H9 (cell line): ENCODE measurements at regions not wholly inside any gene's neighbourhood (a gene's known extent, or its start where the extent isn't known, plus 50 kb on each side); places are given as distances from the start of the nearest gene placed in this dataset.

ENCODE experiments used
- DNase-seq: peaks from one replicate; pipeline ENCODE4 v3.0.0-alpha.2; 2017
- H2AFZ ChIP-seq: one replicate; pipeline ENCODE4 v1.6.1; 2013; ENCODE audit warnings: mild to moderate bottlenecking, low read length, control low read depth, moderate library complexity
- H2AK5ac ChIP-seq: 2 replicates; pipeline ENCODE4 v1.6.1; 2013; ENCODE audit warnings: low read length, control low read depth, mixed read lengths; ENCODE audit not compliant: insufficient read length
- H2BK120ac ChIP-seq: one replicate; pipeline ENCODE4 v1.6.1; 2013; ENCODE audit warnings: low read depth, mild to moderate bottlenecking, low read length, control low read depth, inconsistent platforms; ENCODE audit not compliant: poor library complexity, severe bottlenecking
- H2BK12ac ChIP-seq: 2 replicates; pipeline ENCODE4 v1.6.1; 2013; ENCODE audit warnings: low read length, control low read depth, mixed read lengths, low read depth; ENCODE audit not compliant: insufficient read length
- H2BK15ac ChIP-seq: 2 replicates; pipeline ENCODE4 v1.6.1; 2013; ENCODE audit warnings: low read depth, low read length, control low read depth
- H2BK20ac ChIP-seq: one replicate; pipeline ENCODE4 v1.6.1; 2013; ENCODE audit warnings: low read depth, mild to moderate bottlenecking, low read length, control low read depth, inconsistent platforms; ENCODE audit not compliant: poor library complexity, severe bottlenecking
- H2BK5ac ChIP-seq: 2 replicates; pipeline ENCODE4 v1.6.1; 2013; ENCODE audit warnings: low read length, control low read depth, mixed read lengths; ENCODE audit not compliant: insufficient read length
- H3K14ac ChIP-seq: 2 replicates; pipeline ENCODE4 v1.6.1; 2013; ENCODE audit warnings: low read length, control low read depth; ENCODE audit not compliant: insufficient read depth
- H3K18ac ChIP-seq: 2 replicates; pipeline ENCODE4 v1.6.1; 2013; ENCODE audit warnings: low read depth, mild to moderate bottlenecking, mixed read lengths, low read length, control low read depth; ENCODE audit not compliant: insufficient read length
- H3K23ac ChIP-seq: 2 replicates; pipeline ENCODE4 v1.6.1; 2013; ENCODE audit warnings: low read length, control low read depth, mixed read lengths, low read depth; ENCODE audit not compliant: insufficient read length
- H3K23me2 ChIP-seq: 2 replicates; pipeline ENCODE4 v1.6.1; 2013; ENCODE audit warnings: low read depth, mild to moderate bottlenecking, mixed read lengths, low read length, control low read depth; ENCODE audit not compliant: insufficient read length, poor library complexity, severe bottlenecking
- H3K27ac ChIP-seq: 2 replicates; pipeline ENCODE4 v1.5.1; 2013; ENCODE audit warnings: low read length, control low read depth, mixed read lengths, low read depth; ENCODE audit not compliant: insufficient read length
- H3K27me3 ChIP-seq: 2 replicates; pipeline ENCODE4 v1.6.1; 2013; ENCODE audit warnings: low read length, control low read depth, inconsistent platforms; ENCODE audit not compliant: insufficient read depth
- H3K4ac ChIP-seq: 2 replicates; pipeline ENCODE4 v1.6.1; 2013; ENCODE audit warnings: low read depth, mild to moderate bottlenecking, control low read depth, inconsistent platforms, low read length, moderate library complexity
- H3K4me1 ChIP-seq: 2 replicates; pipeline ENCODE4 v1.6.1; 2013; ENCODE audit warnings: low read length, control low read depth, inconsistent platforms; ENCODE audit not compliant: insufficient read depth
- H3K4me2 ChIP-seq: 2 replicates; pipeline ENCODE4 v1.6.1; 2013; ENCODE audit warnings: low read length, control low read depth, mixed read lengths; ENCODE audit not compliant: insufficient read length, insufficient read depth
- H3K56ac ChIP-seq: 2 replicates; pipeline ENCODE4 v1.6.1; 2013; ENCODE audit warnings: low read depth, mild to moderate bottlenecking, mixed read lengths, low read length, control low read depth; ENCODE audit not compliant: insufficient read length
- H3K79me1 ChIP-seq: 2 replicates; pipeline ENCODE4 v1.6.1; 2013; ENCODE audit warnings: low read depth, mild to moderate bottlenecking, moderate library complexity, low read length, control low read depth, inconsistent platforms; ENCODE audit not compliant: insufficient read depth, poor library complexity, severe bottlenecking
- H3K79me2 ChIP-seq: 2 replicates; pipeline ENCODE4 v1.6.1; 2013; ENCODE audit warnings: low read length, control low read depth, inconsistent platforms; ENCODE audit not compliant: insufficient read depth
- H3K9ac ChIP-seq: 2 replicates; pipeline ENCODE4 v1.6.1; 2013; ENCODE audit warnings: low read length, control low read depth, mixed read lengths; ENCODE audit not compliant: insufficient read length; ENCODE audit errors: extremely low read depth
- H3K9me3 ChIP-seq: one replicate; pipeline ENCODE4 v1.6.1; 2013; ENCODE audit warnings: low read depth, low read length, inconsistent platforms; ENCODE audit not compliant: control insufficient read depth
- H3T11ph ChIP-seq: one replicate; pipeline ENCODE4 v1.6.1; 2013; ENCODE audit warnings: mild to moderate bottlenecking, low read length, control low read depth, inconsistent platforms
- H4K20me1 ChIP-seq: one replicate; pipeline ENCODE4 v1.6.1; 2013; ENCODE audit not compliant: control insufficient read depth, insufficient read length, insufficient read depth
- H4K5ac ChIP-seq: 2 replicates; pipeline ENCODE4 v1.6.1; 2013; ENCODE audit warnings: low read depth, mild to moderate bottlenecking, mixed read lengths, low read length, control low read depth; ENCODE audit not compliant: insufficient read length
- H4K8ac ChIP-seq: replicated peaks from 2 replicates; pipeline ENCODE4 v1.6.1; 2013; ENCODE audit warnings: low read length, control low read depth, mixed read lengths, low read depth; ENCODE audit not compliant: insufficient read length
- H4K91ac ChIP-seq: 2 replicates; pipeline ENCODE4 v1.6.1; 2013; ENCODE audit warnings: low read depth, mild to moderate bottlenecking, moderate library complexity, mixed read lengths, low read length, control low read depth; ENCODE audit not compliant: insufficient read length
- H3K27ac Mint-ChIP-seq, 3 experiments: 2 replicates in 2 of 3; 3 replicates in 1 of 3; pipeline ENCODE4 v1.8.0; 2020 to 2021; ENCODE audit warnings: mixed read lengths in 3 of 3, mild to moderate bottlenecking in 1 of 3, moderate library complexity in 1 of 3
- H3K27me3 Mint-ChIP-seq: 2 replicates; pipeline ENCODE4 v1.8.0; 2021; ENCODE audit warnings: low read depth, mild to moderate bottlenecking, moderate library complexity, mixed read lengths
- H3K36me3 Mint-ChIP-seq, 3 experiments: 2 replicates in 2 of 3; 3 replicates in 1 of 3; pipeline ENCODE4 v1.8.0; 2020 to 2021; ENCODE audit warnings: low read depth in 3 of 3, mixed read lengths in 3 of 3; ENCODE audit not compliant: insufficient read depth in 1 of 3
- H3K4me1 Mint-ChIP-seq, 2 experiments: 2 replicates each; pipeline ENCODE4 v1.8.0; 2020; ENCODE audit warnings: mixed read lengths in 2 of 2
- H3K4me3 Mint-ChIP-seq, 2 experiments: 2 replicates in 1 of 2; 3 replicates in 1 of 2; pipeline ENCODE4 v1.8.0; 2020 to 2021; ENCODE audit warnings: mild to moderate bottlenecking in 2 of 2, mixed read lengths in 2 of 2, moderate library complexity in 1 of 2
- H3K9me3 Mint-ChIP-seq, 2 experiments: 2 replicates in 1 of 2; 3 replicates in 1 of 2; pipeline ENCODE4 v1.8.0; 2020; ENCODE audit warnings: mild to moderate bottlenecking in 2 of 2, mixed read lengths in 2 of 2, moderate library complexity in 1 of 2
- CTCF ChIP-seq: fragments of 200-600 bp; sonication (generic); conservative IDR thresholded peaks from 3 replicates; pipeline ENCODE4 v1.8.0; 2021; ENCODE audit warnings: antibody characterized with exemption, mild to moderate bottlenecking
- WGBS: extraction: QIAGEN DNeasy Blood & Tissue Kit; methylation state at CpG from one replicate; pipeline ENCODE4 v1.1.7; 2013; ENCODE audit warnings: missing lambda C conversion rate, low lambda C conversion rate, mixed read lengths; ENCODE audit not compliant: insufficient read length; ENCODE audit errors: extremely low coverage; 5-methylcytosine and 5-hydroxymethylcytosine counted together

GRCh38 chr7:67662804-67663203 lies 666.2 kb downstream of the TYW1 start:
- no peak overlapping the region for H3K27ac Mint-ChIP-seq
- H3K9me3 Mint-ChIP-seq = peaks cover 26 to 28% of the 10 kb centered on the region in 2 experiments
- no peak overlapping the region for H3K23ac ChIP-seq

More at GRCh38 chr7:67662804-67663203, 666.2 kb downstream of the TYW1 start:
- Mint-ChIP-seq H3K27me3 (no peaks in the 10 kb centered on the region; the same call in 1 of the 2 replicates), H3K4me3 (no peak overlapping the region), H3K36me3 (peaks cover 6 to 26% (median 8%) of the 10 kb centered on the region in 3 experiments; a peak in 5 of 7 replicates), H3K4me1 (no peaks in the 10 kb centered on the region)
- H2BK5ac ChIP-seq = no peak overlapping the region
- H3K9me3 ChIP-seq = peaks cover 12% of the 10 kb centered on the region
- H3K56ac ChIP-seq = no peak overlapping the region
- H4K20me1 ChIP-seq = no peaks in the 10 kb centered on the region
- no peak overlapping the region for H3K27ac ChIP-seq
- no peak for DNase-seq
- H3K9ac ChIP-seq = no peak overlapping the region
- no peak overlapping the region for H2BK12ac ChIP-seq
- H2AK5ac ChIP-seq = no peak overlapping the region
- H3K4ac ChIP-seq = no peak overlapping the region
- H2BK20ac ChIP-seq = no peak overlapping the region
- no peaks in the 10 kb centered on the region for H3K27me3 ChIP-seq
- no peak overlapping the region for H2BK120ac ChIP-seq
- no peak overlapping the region for H4K5ac ChIP-seq
- no peak overlapping the region for H3K18ac ChIP-seq
- TF ChIP-seq CTCF = no peak
- no peaks in the 10 kb centered on the region for H3K79me1 ChIP-seq
- WGBS = no CpG with 5 or more reads among the region's 1 CpG
- H4K91ac ChIP-seq = no peak overlapping the region
- no peak overlapping the region for H2BK15ac ChIP-seq
- no peak overlapping the region for H2AFZ ChIP-seq
- H4K8ac ChIP-seq = no peak overlapping the region
- no peaks in the 10 kb centered on the region for H3K4me1 ChIP-seq
- no peak overlapping the region for H3T11ph ChIP-seq
- H3K14ac ChIP-seq = no peak overlapping the region
- no peaks in the 10 kb centered on the region for H3K23me2 ChIP-seq
- no peak overlapping the region for H3K4me2 ChIP-seq
- H3K79me2 ChIP-seq = no peaks in the 10 kb centered on the region
